SK-N-SH (cell line): ENCODE measurements at regions not wholly inside any gene's neighbourhood (a gene's known extent, or its start where the extent isn't known, plus 50 kb on each side); places are given as distances from the start of the nearest gene placed in this dataset.

Source experiments
- CTCF ChIA-PET: fragments of 300-600, 350-600 bp; formaldehyde crosslinking; extraction: SDS; loops from one replicate; lab custom pipeline; 2021; lab: Yijun Ruan, JAX
- POLR2A ChIA-PET: fragments of 350-600 bp; sonication (Branson Sonifier 250); formaldehyde crosslinking; extraction: SDS; loops from one replicate; lab custom pipeline; 2020; ENCODE audit warnings: antibody characterized with exemption, inconsistent platforms; lab: Yijun Ruan, JAX
- DNase-seq: peaks from one replicate; pipeline ENCODE4 v3.0.0; 2012
- H2AFZ ChIP-seq: fragments of 200-600 bp; sonication (generic); 2 replicates; pipeline ENCODE4 v1.8.1; 2016; ENCODE audit warnings: antibody characterized with exemption, mild to moderate bottlenecking, low read depth
- H3F3A ChIP-seq: fragments of 200-600 bp; sonication (generic); replicated peaks from 2 replicates; pipeline ENCODE3; 2016; ENCODE audit warnings: antibody characterized with exemption, mild to moderate bottlenecking; ENCODE audit not compliant: insufficient read depth
- H3K27ac ChIP-seq, 2 experiments: fragments of 200-500 bp in 1 of 2; fragments of 200-600 bp in 1 of 2; sonication (Bioruptor generic) in 1 of 2; sonication (generic), shearing (Covaris generic) in 1 of 2; 2 replicates each; pipeline versions ENCODE4 v1.5.1 to v1.6.1; 2014 to 2016; ENCODE audit warnings: low read depth in 2 of 2, inconsistent platforms in 1 of 2, low read length in 1 of 2, mild to moderate bottlenecking in 1 of 2, mixed read lengths in 1 of 2
- H3K27me3 ChIP-seq: fragments of 200-600 bp; sonication (generic), shearing (Covaris generic); 2 replicates; pipeline ENCODE4 v1.6.1; 2016; ENCODE audit warnings: mixed run types; ENCODE audit not compliant: insufficient read depth
- H3K36me3 ChIP-seq, 2 experiments: fragments of 200-500 bp in 1 of 2; fragments of 200-600 bp in 1 of 2; sonication (Bioruptor generic) in 1 of 2; sonication (generic) in 1 of 2; replicated peaks in 1 of 2; 2 replicates each; pipeline versions ENCODE3 to v1.5.1; 2014 to 2016; ENCODE audit warnings: low read length in 1 of 2, mild to moderate bottlenecking in 1 of 2; ENCODE audit not compliant: insufficient read depth in 2 of 2, control insufficient read depth in 1 of 2
- H3K4me1 ChIP-seq, 2 experiments: fragments of 200-500 bp in 1 of 2; fragments of 200-600 bp in 1 of 2; sonication (Bioruptor generic) in 1 of 2; sonication (generic), shearing (Covaris generic) in 1 of 2; 2 replicates each; pipeline versions ENCODE4 v1.5.1 to v1.6.1; 2014 to 2016; ENCODE audit warnings: low read depth in 1 of 2, low read length in 1 of 2, mixed run types in 1 of 2; ENCODE audit not compliant: insufficient read depth in 2 of 2, control insufficient read depth in 1 of 2
- H3K4me2 ChIP-seq: fragments of 200-600 bp; sonication (generic), shearing (Covaris generic); 2 replicates; pipeline ENCODE4 v1.6.1; 2017; ENCODE audit warnings: mixed run types
- H3K4me3 ChIP-seq, 2 experiments: fragments of 200-500 bp in 1 of 2; fragments of 200-600 bp in 1 of 2; sonication (Bioruptor generic) in 1 of 2; sonication (generic), shearing (Covaris generic) in 1 of 2; 2 replicates each; pipeline versions ENCODE4 v1.5.1 to v1.8.1; 2014 to 2016; ENCODE audit warnings: low read depth in 2 of 2, inconsistent platforms in 1 of 2, low read length in 1 of 2, mild to moderate bottlenecking in 1 of 2, mixed read lengths in 1 of 2, moderate library complexity in 1 of 2
- H3K79me2 ChIP-seq: fragments of 200-600 bp; sonication (generic); 2 replicates; pipeline ENCODE4 v1.8.1; 2017; ENCODE audit warnings: mild to moderate bottlenecking; ENCODE audit not compliant: insufficient read depth
- H3K9ac ChIP-seq: fragments of 200-600 bp; sonication (generic); 2 replicates; pipeline ENCODE4 v1.6.1; 2017; ENCODE audit warnings: mixed run types
- H3K9me2 ChIP-seq: fragments of 200-600 bp; sonication (generic); 2 replicates; pipeline ENCODE4 v1.6.1; 2017; ENCODE audit warnings: mixed run types
- H3K9me3 ChIP-seq: fragments of 200-600 bp; sonication (generic); 2 replicates; pipeline ENCODE4 v1.6.1; 2017; ENCODE audit warnings: mixed run types, mild to moderate bottlenecking, moderate library complexity
- H4K20me1 ChIP-seq: fragments of 200-600 bp; sonication (generic); 2 replicates; pipeline ENCODE4 v1.6.1; 2017; ENCODE audit warnings: mild to moderate bottlenecking, mixed run types; ENCODE audit not compliant: insufficient read depth
- CHD2 ChIP-seq: fragments of 150-350 bp; IDR thresholded peaks from 2 replicates; pipeline ENCODE4 v1.6.1; 2018; ENCODE audit warnings: low read length; ENCODE audit not compliant: partially characterized antibody
- CTCF ChIP-seq: fragments of 200-600 bp; sonication (generic); IDR thresholded peaks from 2 replicates; pipeline ENCODE4 v1.6.1; 2017; ENCODE audit warnings: antibody characterized with exemption, mild to moderate bottlenecking, moderate library complexity
- ELF1 ChIP-seq: IDR thresholded peaks from 2 replicates; pipeline ENCODE4 v1.4.0; 2012
- EZH2phosphoT487 ChIP-seq: fragments of 200-600 bp; sonication (generic); IDR thresholded peaks from 2 replicates; pipeline ENCODE4 v1.6.1; 2017; ENCODE audit warnings: low read depth, mixed run types, mild to moderate bottlenecking, antibody characterized with exemption, moderate library complexity, borderline replicate concordance
- FOXJ3 ChIP-seq: sonication (generic); formaldehyde crosslinking; IDR thresholded peaks from 2 replicates; pipeline ENCODE4 v1.5.1; 2020; ENCODE audit warnings: mild to moderate bottlenecking, missing genetic modification reagents
- GABPA ChIP-seq: IDR thresholded peaks from 2 replicates; pipeline ENCODE4 v1.4.0; 2012; ENCODE audit warnings: low read depth, mild to moderate bottlenecking
- GATA2 ChIP-seq: sonication (generic); formaldehyde crosslinking; IDR thresholded peaks from 2 replicates; pipeline ENCODE4 v1.5.0; 2020; ENCODE audit warnings: mild to moderate bottlenecking, missing genetic modification reagents
- MEF2A ChIP-seq: IDR thresholded peaks from 2 replicates; pipeline ENCODE4 v1.4.0; 2012; ENCODE audit warnings: low read depth, borderline replicate concordance
- RAD21 ChIP-seq: IDR thresholded peaks from 2 replicates; pipeline ENCODE4 v1.6.1; 2012; ENCODE audit warnings: mild to moderate bottlenecking, low read length
- RCOR1 ChIP-seq: fragments of 150-350 bp; IDR thresholded peaks from 2 replicates; pipeline ENCODE4 v1.6.1; 2017; ENCODE audit warnings: antibody characterized with exemption, low read length
- RFX5 ChIP-seq: IDR thresholded peaks from 2 replicates; pipeline ENCODE4 v1.6.1; 2012; ENCODE audit warnings: mild to moderate bottlenecking, improper control_type of control experiment, low read length
- SIN3A ChIP-seq: IDR thresholded peaks from 2 replicates; pipeline ENCODE4 v1.6.1; 2012; ENCODE audit warnings: low read depth, mild to moderate bottlenecking, low read length, moderate library complexity, borderline replicate concordance
- TCF12 ChIP-seq: IDR thresholded peaks from 2 replicates; pipeline ENCODE4 v1.4.0; 2012
- TEAD4 ChIP-seq: IDR thresholded peaks from 2 replicates; pipeline ENCODE4 v1.4.0; 2012; ENCODE audit warnings: mild to moderate bottlenecking, borderline replicate concordance; ENCODE audit not compliant: insufficient read depth
- USF1 ChIP-seq: IDR thresholded peaks from 2 replicates; pipeline ENCODE4 v1.4.0; 2012; ENCODE audit warnings: low read depth, borderline replicate concordance
- YY1 ChIP-seq: IDR thresholded peaks from 2 replicates; pipeline ENCODE4 v1.4.0; 2012; ENCODE audit warnings: low read depth, mild to moderate bottlenecking
- ZBTB33 ChIP-seq: IDR thresholded peaks from 2 replicates; pipeline ENCODE4 v1.4.0; 2012; ENCODE audit warnings: low read depth, borderline replicate concordance
- WGBS: methylation state at CpG from one replicate; pipeline ENCODE4 v1.1.6; 2017; ENCODE audit warnings: low lambda C conversion rate; 5-methylcytosine and 5-hydroxymethylcytosine counted together

- Histone ChIP-seq H3K9me3 (no peaks in the 10 kb centered on the region), H3F3A (no peaks in the 10 kb centered on the region), H3K79me2 (no peaks in the 10 kb centered on the region), H2AFZ (no peak overlapping the region), H3K4me2 (no peak overlapping the region)
- POLR2A ChIA-PET: no interaction called here
- DNase-seq: no peak
- no peak for TF ChIP-seq ZBTB33
- TF ChIP-seq, all 33 proteins: peak for 0
- Histone ChIP-seq H3K27ac (no peak overlapping the region), H3K4me1 (no peaks in the 10 kb centered on the region), H3K9ac (no peak overlapping the region), H3K4me3 (no peak overlapping the region), H3K9me2 (no peaks in the 10 kb centered on the region), H3K27me3 (no peaks in the 10 kb centered on the region; the same call in 1 of the 2 replicates), H3K36me3 (no peaks in the 10 kb centered on the region), H4K20me1 (no peaks in the 10 kb centered on the region)
- CTCF ChIA-PET: no interaction called here
- 49% methylated on average over 6 of the region's 6 CpGs for WGBS
Measured at GRCh38 chr1:177820213-177820612, 149.6 kb downstream of the SEC16B start.

- WGBS: 28% methylated on average over 7 of the region's 7 CpGs
Measured at GRCh38 chr1:177817937-177818875, 151.7 kb downstream of the SEC16B start.

More at GRCh38 chr1:177817937-177818875, 151.7 kb downstream of the SEC16B start:
- H3K27ac ChIP-seq: no peak overlapping the region
- no peak overlapping the region for H3K4me2 ChIP-seq
- H3K9ac ChIP-seq: no peak overlapping the region
- TF ChIP-seq CHD2: no peak
- no peak for TF ChIP-seq USF1
- TF ChIP-seq SIN3A: no peak
- no peak for TF ChIP-seq ELF1
- TF ChIP-seq RAD21: no peak
- TF ChIP-seq EZH2phosphoT487: no peak
- no peak for TF ChIP-seq RCOR1
- TF ChIP-seq GABPA: no peak
- TF ChIP-seq CTCF: no peak
- TF ChIP-seq FOXJ3 (CRISPR knock-in tag): no peak
- TF ChIP-seq TCF12: no peak
- TF ChIP-seq RFX5: no peak
- no peak for TF ChIP-seq GATA2 (CRISPR knock-in tag)
- TF ChIP-seq MEF2A: no peak
- TF ChIP-seq YY1: no peak
- no peak for TF ChIP-seq TEAD4
- no peaks in the 10 kb centered on the region for H4K20me1 ChIP-seq
- H3K4me1 ChIP-seq: no peaks in the 10 kb centered on the region
- H3K27me3 ChIP-seq: no peaks in the 10 kb centered on the region; the same call in 1 of the 2 replicates
- ChIA-PET POLR2A (no interaction called here), CTCF (no interaction called here)
- no peaks in the 10 kb centered on the region for H3K79me2 ChIP-seq
- no peak overlapping the region for H2AFZ ChIP-seq
- DNase-seq: no peak
- H3F3A ChIP-seq: no peaks in the 10 kb centered on the region
- no peaks in the 10 kb centered on the region for H3K9me3 ChIP-seq
- H3K36me3 ChIP-seq: no peaks in the 10 kb centered on the region
- no peak overlapping the region for H3K4me3 ChIP-seq
- H3K9me2 ChIP-seq: no peaks in the 10 kb centered on the region
